ENCODE measurements at regions not wholly inside any gene's neighbourhood (a gene's known extent, or its start where the extent isn't known, plus 50 kb on each side); places are given as distances from the start of the nearest gene placed in this dataset.
"Not testable (repeated sequence)": the region's sequence is repeated elsewhere in the genome, so short reads cannot be mapped to it uniquely, and the experiment has no call there.

GRCh38 chr1:213584272-213584671 is 403.5 kb upstream of the PROX1 start:
- in situ Hi-C loops (cut with HindIII; ENCODE audit: low pct_unique_long_range_greater_than_20kb, low sequenced_read_pairs), result no loop called here
- no peak for DNase-seq (ENCODE audit: low read depth, low spot score)

GRCh38 chr1:213585402-213585801 is 402.4 kb upstream of the PROX1 start:
- in situ Hi-C loops (cut with HindIII; ENCODE audit: low pct_unique_long_range_greater_than_20kb, low sequenced_read_pairs), result no loop called here

GRCh38 chr1:213585959-213586586 is 401.7 kb upstream of the PROX1 start:
- DNase-seq (ENCODE audit: low read depth, low spot score), result no peak

More at GRCh38 chr1:213585402-213585801, 402.4 kb upstream of the PROX1 start:
- no peak for DNase-seq (ENCODE audit: low read depth, low spot score)

GRCh38 chr1:213586587-213586972 is 401.2 kb upstream of the PROX1 start:
- no peak for DNase-seq (ENCODE audit: low read depth, low spot score)
- in situ Hi-C loops (cut with HindIII; ENCODE audit: low pct_unique_long_range_greater_than_20kb, low sequenced_read_pairs), result no loop called here

More at GRCh38 chr1:213585959-213586586, 401.7 kb upstream of the PROX1 start:
- in situ Hi-C loops (cut with HindIII; ENCODE audit: low pct_unique_long_range_greater_than_20kb, low sequenced_read_pairs), result no loop called here

- in situ Hi-C loops (cut with HindIII; ENCODE audit: low pct_unique_long_range_greater_than_20kb, low sequenced_read_pairs), result no loop called here
- no peak for DNase-seq (ENCODE audit: low read depth, low spot score)
Observed at GRCh38 chr1:213596729-213597128, 391.0 kb upstream of the PROX1 start.

GRCh38 chr1:213598263-213598662 is 389.5 kb upstream of the PROX1 start:
- in situ Hi-C loops (cut with HindIII; ENCODE audit: low pct_unique_long_range_greater_than_20kb, low sequenced_read_pairs), result no loop called here
- no peak for DNase-seq (ENCODE audit: low read depth, low spot score)

GRCh38 chr1:213600879-213601278 is 386.9 kb upstream of the PROX1 start:
- DNase-seq (ENCODE audit: low read depth, low spot score), result no peak
- in situ Hi-C loops (cut with HindIII; ENCODE audit: low pct_unique_long_range_greater_than_20kb, low sequenced_read_pairs), result no loop called here

GRCh38 chr1:213601705-213602104 is 386.1 kb upstream of the PROX1 start:
- in situ Hi-C loops (cut with HindIII; ENCODE audit: low pct_unique_long_range_greater_than_20kb, low sequenced_read_pairs); DNase-seq (ENCODE audit: low read depth, low spot score): not testable (repeated sequence)

- DNase-seq (ENCODE audit: low read depth, low spot score), result no peak
- in situ Hi-C loops (cut with HindIII; ENCODE audit: low pct_unique_long_range_greater_than_20kb, low sequenced_read_pairs), result no loop called here
Observed at GRCh38 chr1:213602796-213603486, 384.8 kb upstream of the PROX1 start.

GRCh38 chr1:213604477-213604876 is 383.3 kb upstream of the PROX1 start:
- DNase-seq (ENCODE audit: low read depth, low spot score), result no peak
- in situ Hi-C loops (cut with HindIII; ENCODE audit: low pct_unique_long_range_greater_than_20kb, low sequenced_read_pairs), result no loop called here

GRCh38 chr1:213605732-213606131 is 382.0 kb upstream of the PROX1 start:
- no peak for DNase-seq (ENCODE audit: low read depth, low spot score)
- in situ Hi-C loops (cut with HindIII; ENCODE audit: low pct_unique_long_range_greater_than_20kb, low sequenced_read_pairs), result no loop called here

- DNase-seq (ENCODE audit: low read depth, low spot score), result peak; percentile 8
- in situ Hi-C loops (cut with HindIII; ENCODE audit: low pct_unique_long_range_greater_than_20kb, low sequenced_read_pairs), result no loop called here
Observed at GRCh38 chr1:213606252-213606820, 381.4 kb upstream of the PROX1 start.

GRCh38 chr1:213613549-213613948 is 374.2 kb upstream of the PROX1 start:
- DNase-seq (ENCODE audit: low read depth, low spot score), result no peak
- in situ Hi-C loops (cut with HindIII; ENCODE audit: low pct_unique_long_range_greater_than_20kb, low sequenced_read_pairs), result no loop called here

GRCh38 chr1:213615226-213615916 is 372.4 kb upstream of the PROX1 start:
- in situ Hi-C loops (cut with HindIII; ENCODE audit: low pct_unique_long_range_greater_than_20kb, low sequenced_read_pairs), result no loop called here
- no peak for DNase-seq (ENCODE audit: low read depth, low spot score)

GRCh38 chr1:213617133-213617532 is 370.6 kb upstream of the PROX1 start:
- in situ Hi-C loops (cut with HindIII; ENCODE audit: low pct_unique_long_range_greater_than_20kb, low sequenced_read_pairs), result no loop called here
- DNase-seq (ENCODE audit: low read depth, low spot score), result no peak

- DNase-seq (ENCODE audit: low read depth, low spot score), result no peak
- in situ Hi-C loops (cut with HindIII; ENCODE audit: low pct_unique_long_range_greater_than_20kb, low sequenced_read_pairs), result no loop called here
Observed at GRCh38 chr1:213618094-213618493, 369.7 kb upstream of the PROX1 start.

- DNase-seq (ENCODE audit: low read depth, low spot score), result no peak
- in situ Hi-C loops (cut with HindIII; ENCODE audit: low pct_unique_long_range_greater_than_20kb, low sequenced_read_pairs), result no loop called here
Observed at GRCh38 chr1:213619026-213619425, 368.7 kb upstream of the PROX1 start.

- no peak for DNase-seq (ENCODE audit: low read depth, low spot score)
- in situ Hi-C loops (cut with HindIII; ENCODE audit: low pct_unique_long_range_greater_than_20kb, low sequenced_read_pairs), result no loop called here
Observed at GRCh38 chr1:213621077-213621476, 366.7 kb upstream of the PROX1 start.
